SK-N-SH (cell line): ENCODE measurements at regions not wholly inside any gene's neighbourhood (a gene's known extent, or its start where the extent isn't known, plus 50 kb on each side); places are given as distances from the start of the nearest gene placed in this dataset.

Source experiments
- CTCF ChIA-PET: fragments of 300-600, 350-600 bp; formaldehyde crosslinking; extraction: SDS; loops from one replicate; lab custom pipeline; 2021; lab: Yijun Ruan, JAX
- POLR2A ChIA-PET: fragments of 350-600 bp; sonication (Branson Sonifier 250); formaldehyde crosslinking; extraction: SDS; loops from one replicate; lab custom pipeline; 2020; ENCODE audit warnings: antibody characterized with exemption, inconsistent platforms; lab: Yijun Ruan, JAX
- DNase-seq: peaks from one replicate; pipeline ENCODE4 v3.0.0; 2012
- H2AFZ ChIP-seq: fragments of 200-600 bp; sonication (generic); 2 replicates; pipeline ENCODE4 v1.8.1; 2016; ENCODE audit warnings: antibody characterized with exemption, mild to moderate bottlenecking, low read depth
- H3F3A ChIP-seq: fragments of 200-600 bp; sonication (generic); replicated peaks from 2 replicates; pipeline ENCODE3; 2016; ENCODE audit warnings: antibody characterized with exemption, mild to moderate bottlenecking; ENCODE audit not compliant: insufficient read depth
- H3K27ac ChIP-seq, 2 experiments: fragments of 200-500 bp in 1 of 2; fragments of 200-600 bp in 1 of 2; sonication (Bioruptor generic) in 1 of 2; sonication (generic), shearing (Covaris generic) in 1 of 2; 2 replicates each; pipeline versions ENCODE4 v1.5.1 to v1.6.1; 2014 to 2016; ENCODE audit warnings: low read depth in 2 of 2, inconsistent platforms in 1 of 2, low read length in 1 of 2, mild to moderate bottlenecking in 1 of 2, mixed read lengths in 1 of 2
- H3K27me3 ChIP-seq: fragments of 200-600 bp; sonication (generic), shearing (Covaris generic); 2 replicates; pipeline ENCODE4 v1.6.1; 2016; ENCODE audit warnings: mixed run types; ENCODE audit not compliant: insufficient read depth
- H3K36me3 ChIP-seq, 2 experiments: fragments of 200-500 bp in 1 of 2; fragments of 200-600 bp in 1 of 2; sonication (Bioruptor generic) in 1 of 2; sonication (generic) in 1 of 2; replicated peaks in 1 of 2; 2 replicates each; pipeline versions ENCODE3 to v1.5.1; 2014 to 2016; ENCODE audit warnings: low read length in 1 of 2, mild to moderate bottlenecking in 1 of 2; ENCODE audit not compliant: insufficient read depth in 2 of 2, control insufficient read depth in 1 of 2
- H3K4me1 ChIP-seq, 2 experiments: fragments of 200-500 bp in 1 of 2; fragments of 200-600 bp in 1 of 2; sonication (Bioruptor generic) in 1 of 2; sonication (generic), shearing (Covaris generic) in 1 of 2; 2 replicates each; pipeline versions ENCODE4 v1.5.1 to v1.6.1; 2014 to 2016; ENCODE audit warnings: low read depth in 1 of 2, low read length in 1 of 2, mixed run types in 1 of 2; ENCODE audit not compliant: insufficient read depth in 2 of 2, control insufficient read depth in 1 of 2
- H3K4me2 ChIP-seq: fragments of 200-600 bp; sonication (generic), shearing (Covaris generic); 2 replicates; pipeline ENCODE4 v1.6.1; 2017; ENCODE audit warnings: mixed run types
- H3K4me3 ChIP-seq, 2 experiments: fragments of 200-500 bp in 1 of 2; fragments of 200-600 bp in 1 of 2; sonication (Bioruptor generic) in 1 of 2; sonication (generic), shearing (Covaris generic) in 1 of 2; 2 replicates each; pipeline versions ENCODE4 v1.5.1 to v1.8.1; 2014 to 2016; ENCODE audit warnings: low read depth in 2 of 2, inconsistent platforms in 1 of 2, low read length in 1 of 2, mild to moderate bottlenecking in 1 of 2, mixed read lengths in 1 of 2, moderate library complexity in 1 of 2
- H3K79me2 ChIP-seq: fragments of 200-600 bp; sonication (generic); 2 replicates; pipeline ENCODE4 v1.8.1; 2017; ENCODE audit warnings: mild to moderate bottlenecking; ENCODE audit not compliant: insufficient read depth
- H3K9ac ChIP-seq: fragments of 200-600 bp; sonication (generic); 2 replicates; pipeline ENCODE4 v1.6.1; 2017; ENCODE audit warnings: mixed run types
- H3K9me2 ChIP-seq: fragments of 200-600 bp; sonication (generic); 2 replicates; pipeline ENCODE4 v1.6.1; 2017; ENCODE audit warnings: mixed run types
- H3K9me3 ChIP-seq: fragments of 200-600 bp; sonication (generic); 2 replicates; pipeline ENCODE4 v1.6.1; 2017; ENCODE audit warnings: mixed run types, mild to moderate bottlenecking, moderate library complexity
- H4K20me1 ChIP-seq: fragments of 200-600 bp; sonication (generic); 2 replicates; pipeline ENCODE4 v1.6.1; 2017; ENCODE audit warnings: mild to moderate bottlenecking, mixed run types; ENCODE audit not compliant: insufficient read depth
- EP300 ChIP-seq, 2 experiments: IDR thresholded peaks; 2 replicates each; pipeline versions ENCODE4 v1.4.0 to v1.6.1; 2012; ENCODE audit warnings: borderline replicate concordance in 1 of 2, low read depth in 1 of 2, low read length in 1 of 2
- EZH2phosphoT487 ChIP-seq: fragments of 200-600 bp; sonication (generic); IDR thresholded peaks from 2 replicates; pipeline ENCODE4 v1.6.1; 2017; ENCODE audit warnings: low read depth, mixed run types, mild to moderate bottlenecking, antibody characterized with exemption, moderate library complexity, borderline replicate concordance
- FOXJ3 ChIP-seq: sonication (generic); formaldehyde crosslinking; IDR thresholded peaks from 2 replicates; pipeline ENCODE4 v1.5.1; 2020; ENCODE audit warnings: mild to moderate bottlenecking, missing genetic modification reagents
- FOXM1 ChIP-seq: IDR thresholded peaks from 2 replicates; pipeline ENCODE4 v1.4.0; 2012; ENCODE audit warnings: low read depth, mild to moderate bottlenecking
- GABPA ChIP-seq: IDR thresholded peaks from 2 replicates; pipeline ENCODE4 v1.4.0; 2012; ENCODE audit warnings: low read depth, mild to moderate bottlenecking
- GATA2 ChIP-seq: sonication (generic); formaldehyde crosslinking; IDR thresholded peaks from 2 replicates; pipeline ENCODE4 v1.5.0; 2020; ENCODE audit warnings: mild to moderate bottlenecking, missing genetic modification reagents
- JUND ChIP-seq: IDR thresholded peaks from 2 replicates; pipeline ENCODE4 v1.4.0; 2012
- RAD21 ChIP-seq: IDR thresholded peaks from 2 replicates; pipeline ENCODE4 v1.6.1; 2012; ENCODE audit warnings: mild to moderate bottlenecking, low read length
- RCOR1 ChIP-seq: fragments of 150-350 bp; IDR thresholded peaks from 2 replicates; pipeline ENCODE4 v1.6.1; 2017; ENCODE audit warnings: antibody characterized with exemption, low read length
- RFX5 ChIP-seq: IDR thresholded peaks from 2 replicates; pipeline ENCODE4 v1.6.1; 2012; ENCODE audit warnings: mild to moderate bottlenecking, improper control_type of control experiment, low read length
- TAF1 ChIP-seq: IDR thresholded peaks from 2 replicates; pipeline ENCODE4 v1.6.1; 2012; ENCODE audit warnings: low read depth, mild to moderate bottlenecking, low read length, moderate library complexity, borderline replicate concordance
- TEAD4 ChIP-seq: IDR thresholded peaks from 2 replicates; pipeline ENCODE4 v1.4.0; 2012; ENCODE audit warnings: mild to moderate bottlenecking, borderline replicate concordance; ENCODE audit not compliant: insufficient read depth
- WGBS: methylation state at CpG from one replicate; pipeline ENCODE4 v1.1.6; 2017; ENCODE audit warnings: low lambda C conversion rate; 5-methylcytosine and 5-hydroxymethylcytosine counted together
- TF ChIP-seq, protein P1 (sequence below): IDR thresholded peaks from 2 replicates; pipeline ENCODE4 v1.6.1; 2012; ENCODE audit warnings: mild to moderate bottlenecking, low read depth, low read length, moderate library complexity
- TF ChIP-seq, protein P2 (sequence below): fragments of 150-350 bp; IDR thresholded peaks from 2 replicates; pipeline ENCODE4 v1.6.1; 2017; ENCODE audit warnings: antibody characterized with exemption, low read length, low read depth, borderline replicate concordance
- TF ChIP-seq, protein P3 (sequence below): IDR thresholded peaks from 2 replicates; pipeline ENCODE4 v1.4.0; 2012; ENCODE audit warnings: low read depth
- TF ChIP-seq, protein P4 (sequence below): IDR thresholded peaks from 2 replicates; pipeline ENCODE4 v1.4.0; 2012; ENCODE audit warnings: low read depth, borderline replicate concordance
- TF ChIP-seq, protein P5 (sequence below): IDR thresholded peaks from 2 replicates; pipeline ENCODE4 v1.4.0; 2012; ENCODE audit warnings: low read depth, borderline replicate concordance

DNA sequence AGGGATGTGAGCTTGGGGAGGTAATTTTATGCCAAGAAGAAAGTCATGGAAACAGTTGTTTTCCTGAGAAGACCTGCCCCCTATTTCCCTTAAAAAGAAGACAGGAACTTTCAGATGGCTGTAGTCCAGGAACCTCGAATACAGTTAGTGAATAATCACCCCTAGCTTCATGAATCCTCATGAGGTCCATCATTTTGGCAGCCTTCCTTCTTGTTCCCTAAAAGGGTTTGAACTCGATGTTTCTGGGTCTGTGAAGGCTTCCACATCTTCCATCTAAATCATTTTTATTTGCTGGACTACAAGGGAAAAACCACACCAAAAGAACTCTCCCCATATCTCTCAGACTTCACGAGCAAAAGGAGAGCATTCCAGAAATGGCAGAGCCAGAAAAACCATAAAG, 290.8 kb downstream of the SLC4A3 start:
- Histone ChIP-seq H3K9me3 (no peaks in the 10 kb centered on the region), H3K4me3 (no peak overlapping the region), H3K9me2 (no peaks in the 10 kb centered on the region), H3F3A (no peaks in the 10 kb centered on the region), H3K27me3 (no peaks in the 10 kb centered on the region), H3K4me2 (no peak overlapping the region), H3K27ac (no peak overlapping the region), H3K36me3 (no peaks in the 10 kb centered on the region), H2AFZ (no peak overlapping the region), H3K9ac (no peak overlapping the region), H4K20me1 (no peaks in the 10 kb centered on the region), H3K4me1 (no peaks in the 10 kb centered on the region; a peak in 1 of 4 replicates), H3K79me2 (no peaks in the 10 kb centered on the region)
- ChIA-PET POLR2A (no interaction called here), CTCF (no interaction called here)
- WGBS, result 0% methylated on average over 3 of the region's 3 CpGs
- TF ChIP-seq GATA2 (CRISPR knock-in tag) (no peak), FOXM1 (no peak), EP300 (IDR thresholded peaks at IDR 0.05; ENCODE audit: borderline replicate concordance in 1 of 2, low read depth in 1 of 2, low read length in 1 of 2) (no peak), TAF1 (no peak), TEAD4 (no peak), JUND (no peak), RFX5 (no peak), GABPA (no peak), EZH2phosphoT487 (no peak), FOXJ3 (CRISPR knock-in tag) (no peak), RAD21 (no peak), RCOR1 (no peak)
- TF ChIP-seq, protein P1, sequence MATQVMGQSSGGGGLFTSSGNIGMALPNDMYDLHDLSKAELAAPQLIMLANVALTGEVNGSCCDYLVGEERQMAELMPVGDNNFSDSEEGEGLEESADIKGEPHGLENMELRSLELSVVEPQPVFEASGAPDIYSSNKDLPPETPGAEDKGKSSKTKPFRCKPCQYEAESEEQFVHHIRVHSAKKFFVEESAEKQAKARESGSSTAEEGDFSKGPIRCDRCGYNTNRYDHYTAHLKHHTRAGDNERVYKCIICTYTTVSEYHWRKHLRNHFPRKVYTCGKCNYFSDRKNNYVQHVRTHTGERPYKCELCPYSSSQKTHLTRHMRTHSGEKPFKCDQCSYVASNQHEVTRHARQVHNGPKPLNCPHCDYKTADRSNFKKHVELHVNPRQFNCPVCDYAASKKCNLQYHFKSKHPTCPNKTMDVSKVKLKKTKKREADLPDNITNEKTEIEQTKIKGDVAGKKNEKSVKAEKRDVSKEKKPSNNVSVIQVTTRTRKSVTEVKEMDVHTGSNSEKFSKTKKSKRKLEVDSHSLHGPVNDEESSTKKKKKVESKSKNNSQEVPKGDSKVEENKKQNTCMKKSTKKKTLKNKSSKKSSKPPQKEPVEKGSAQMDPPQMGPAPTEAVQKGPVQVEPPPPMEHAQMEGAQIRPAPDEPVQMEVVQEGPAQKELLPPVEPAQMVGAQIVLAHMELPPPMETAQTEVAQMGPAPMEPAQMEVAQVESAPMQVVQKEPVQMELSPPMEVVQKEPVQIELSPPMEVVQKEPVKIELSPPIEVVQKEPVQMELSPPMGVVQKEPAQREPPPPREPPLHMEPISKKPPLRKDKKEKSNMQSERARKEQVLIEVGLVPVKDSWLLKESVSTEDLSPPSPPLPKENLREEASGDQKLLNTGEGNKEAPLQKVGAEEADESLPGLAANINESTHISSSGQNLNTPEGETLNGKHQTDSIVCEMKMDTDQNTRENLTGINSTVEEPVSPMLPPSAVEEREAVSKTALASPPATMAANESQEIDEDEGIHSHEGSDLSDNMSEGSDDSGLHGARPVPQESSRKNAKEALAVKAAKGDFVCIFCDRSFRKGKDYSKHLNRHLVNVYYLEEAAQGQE, result no peak
- TF ChIP-seq, protein P2, sequence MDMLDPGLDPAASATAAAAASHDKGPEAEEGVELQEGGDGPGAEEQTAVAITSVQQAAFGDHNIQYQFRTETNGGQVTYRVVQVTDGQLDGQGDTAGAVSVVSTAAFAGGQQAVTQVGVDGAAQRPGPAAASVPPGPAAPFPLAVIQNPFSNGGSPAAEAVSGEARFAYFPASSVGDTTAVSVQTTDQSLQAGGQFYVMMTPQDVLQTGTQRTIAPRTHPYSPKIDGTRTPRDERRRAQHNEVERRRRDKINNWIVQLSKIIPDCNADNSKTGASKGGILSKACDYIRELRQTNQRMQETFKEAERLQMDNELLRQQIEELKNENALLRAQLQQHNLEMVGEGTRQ, result no peak
- TF ChIP-seq, protein P3, sequence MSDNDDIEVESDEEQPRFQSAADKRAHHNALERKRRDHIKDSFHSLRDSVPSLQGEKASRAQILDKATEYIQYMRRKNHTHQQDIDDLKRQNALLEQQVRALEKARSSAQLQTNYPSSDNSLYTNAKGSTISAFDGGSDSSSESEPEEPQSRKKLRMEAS, result no peak
- TF ChIP-seq, protein P4, sequence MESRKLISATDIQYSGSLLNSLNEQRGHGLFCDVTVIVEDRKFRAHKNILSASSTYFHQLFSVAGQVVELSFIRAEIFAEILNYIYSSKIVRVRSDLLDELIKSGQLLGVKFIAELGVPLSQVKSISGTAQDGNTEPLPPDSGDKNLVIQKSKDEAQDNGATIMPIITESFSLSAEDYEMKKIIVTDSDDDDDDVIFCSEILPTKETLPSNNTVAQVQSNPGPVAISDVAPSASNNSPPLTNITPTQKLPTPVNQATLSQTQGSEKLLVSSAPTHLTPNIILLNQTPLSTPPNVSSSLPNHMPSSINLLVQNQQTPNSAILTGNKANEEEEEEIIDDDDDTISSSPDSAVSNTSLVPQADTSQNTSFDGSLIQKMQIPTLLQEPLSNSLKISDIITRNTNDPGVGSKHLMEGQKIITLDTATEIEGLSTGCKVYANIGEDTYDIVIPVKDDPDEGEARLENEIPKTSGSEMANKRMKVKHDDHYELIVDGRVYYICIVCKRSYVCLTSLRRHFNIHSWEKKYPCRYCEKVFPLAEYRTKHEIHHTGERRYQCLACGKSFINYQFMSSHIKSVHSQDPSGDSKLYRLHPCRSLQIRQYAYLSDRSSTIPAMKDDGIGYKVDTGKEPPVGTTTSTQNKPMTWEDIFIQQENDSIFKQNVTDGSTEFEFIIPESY, result no peak
- TF ChIP-seq, protein P5, sequence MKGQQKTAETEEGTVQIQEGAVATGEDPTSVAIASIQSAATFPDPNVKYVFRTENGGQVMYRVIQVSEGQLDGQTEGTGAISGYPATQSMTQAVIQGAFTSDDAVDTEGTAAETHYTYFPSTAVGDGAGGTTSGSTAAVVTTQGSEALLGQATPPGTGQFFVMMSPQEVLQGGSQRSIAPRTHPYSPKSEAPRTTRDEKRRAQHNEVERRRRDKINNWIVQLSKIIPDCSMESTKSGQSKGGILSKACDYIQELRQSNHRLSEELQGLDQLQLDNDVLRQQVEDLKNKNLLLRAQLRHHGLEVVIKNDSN, result no peak
- no peak for DNase-seq
